ENCODE measurements at regions not wholly inside any gene's neighbourhood (a gene's known extent, or its start where the extent isn't known, plus 50 kb on each side); places are given as distances from the start of the nearest gene placed in this dataset.

- intact Hi-C loops (cut with DNase I) = no loop called here
- TF ChIP-seq CTCF (IDR thresholded peaks at IDR 0.05) (no peak), POLR2AphosphoS5 (IDR thresholded peaks at IDR 0.05) (no peak), POLR2A (IDR thresholded peaks at IDR 0.05) (no peak)
- no peak overlapping the region for H3K27ac ChIP-seq
- no peak for DNase-seq (ENCODE audit: low spot score)
- no peaks in the 10 kb centered on the region for H3K36me3 ChIP-seq
- H3K9me3 ChIP-seq = no peaks in the 10 kb centered on the region
- H3K27me3 ChIP-seq (replicated peaks; ENCODE audit: insufficient read depth) = no peaks in the 10 kb centered on the region
- no peak overlapping the region for H3K4me3 ChIP-seq
- H3K4me1 ChIP-seq (replicated peaks) = no peaks in the 10 kb centered on the region
- WGBS = 43% methylated on average over 1 of the region's 1 CpG
These were observed 478.2 kb upstream of the LRRN3 start for GRCh38 chr7:110612680-110613079.
